ENCODE measurements at regions not wholly inside any gene's neighbourhood (a gene's known extent, or its start where the extent isn't known, plus 50 kb on each side); places are given as distances from the start of the nearest gene placed in this dataset.
"Not testable (repeated sequence)": the region's sequence is repeated elsewhere in the genome, so short reads cannot be mapped to it uniquely, and the experiment has no call there.

DNA sequence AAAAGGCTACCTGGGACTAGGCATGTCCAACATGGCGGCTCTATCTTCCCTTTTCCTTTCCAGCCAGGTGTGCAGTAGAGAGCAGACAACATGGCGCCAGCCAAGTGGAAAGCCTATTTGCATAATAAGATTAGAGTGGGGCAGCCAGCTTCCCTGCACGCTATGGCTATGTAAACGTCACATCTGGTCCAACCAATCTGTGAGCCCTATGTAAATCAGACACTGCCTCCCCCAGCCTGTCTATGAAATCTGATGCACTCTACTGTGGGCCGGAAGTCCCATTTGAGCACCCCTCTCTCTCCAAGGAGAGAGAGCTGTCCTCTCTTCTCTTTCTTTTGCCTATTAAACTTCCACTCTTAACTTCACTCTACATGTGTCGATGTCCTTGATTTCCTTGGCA is 984.9 kb upstream of the AUTS2 start:
- DNase-seq: no peak

DNA sequence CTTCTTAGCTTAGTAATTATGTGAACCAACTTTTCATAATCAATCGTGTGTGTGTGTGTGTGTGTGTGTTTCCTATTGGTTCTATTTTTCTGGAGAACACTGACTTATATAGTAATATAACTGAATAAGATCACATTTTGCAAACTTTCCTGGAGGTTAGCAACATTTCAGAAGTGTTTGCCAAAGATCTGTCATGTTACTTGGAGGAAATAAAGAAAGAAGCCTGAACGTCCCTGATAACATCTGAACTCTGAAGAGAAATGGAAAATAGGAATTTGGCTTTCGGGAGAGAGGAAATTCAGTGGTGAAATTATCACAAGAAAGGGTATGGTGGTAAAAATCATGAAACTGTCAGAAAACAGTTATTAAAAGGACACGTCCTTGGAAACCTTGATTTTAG is 984.4 kb upstream of the AUTS2 start:
- DNase-seq: no peak

- no peak for DNase-seq
These were observed 978.7 kb upstream of the AUTS2 start for GRCh38 chr7:68619526-68619925.

GRCh38 chr7:68622500-68622899 is 975.8 kb upstream of the AUTS2 start:
- DNase-seq: no peak

GRCh38 chr7:68623030-68623429 is 975.2 kb upstream of the AUTS2 start:
- no peak for DNase-seq

DNA sequence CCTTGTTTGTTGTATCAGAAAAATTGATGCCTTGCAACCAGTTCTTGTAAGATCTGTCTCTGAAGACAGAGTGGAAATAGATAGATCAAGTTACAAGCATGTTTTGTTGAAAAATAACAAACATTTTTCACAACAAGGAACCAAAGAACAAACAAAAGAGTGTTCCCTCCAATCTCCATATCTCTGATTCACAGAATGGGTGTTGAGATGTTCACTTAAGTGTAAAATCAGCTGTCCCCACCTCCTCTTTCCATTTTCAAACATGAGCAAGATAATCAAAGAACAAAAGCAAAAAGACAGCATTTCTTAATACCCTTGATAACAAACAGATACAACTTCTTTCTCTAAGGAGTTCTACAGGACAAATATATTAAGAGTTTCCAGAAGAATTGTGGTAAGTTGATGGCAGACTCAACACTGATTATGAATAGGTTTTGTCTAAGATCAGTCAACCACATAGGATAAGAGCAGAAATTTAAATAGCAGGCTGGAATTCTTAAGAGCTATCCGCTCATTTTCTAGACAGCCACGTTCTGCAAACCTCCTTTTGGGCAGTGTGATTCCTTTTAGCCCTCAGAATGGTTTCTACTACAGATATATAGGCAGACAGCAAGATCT is 970.9 kb upstream of the AUTS2 start:
- no peak for DNase-seq

- DNase-seq: not testable (repeated sequence)
These were observed 967.4 kb upstream of the AUTS2 start for GRCh38 chr7:68630914-68631313.

- no peak for DNase-seq
These were observed 958.2 kb upstream of the AUTS2 start for GRCh38 chr7:68640103-68640502.

GRCh38 chr7:68642727-68643126 is 955.5 kb upstream of the AUTS2 start:
- DNase-seq: no peak

DNA sequence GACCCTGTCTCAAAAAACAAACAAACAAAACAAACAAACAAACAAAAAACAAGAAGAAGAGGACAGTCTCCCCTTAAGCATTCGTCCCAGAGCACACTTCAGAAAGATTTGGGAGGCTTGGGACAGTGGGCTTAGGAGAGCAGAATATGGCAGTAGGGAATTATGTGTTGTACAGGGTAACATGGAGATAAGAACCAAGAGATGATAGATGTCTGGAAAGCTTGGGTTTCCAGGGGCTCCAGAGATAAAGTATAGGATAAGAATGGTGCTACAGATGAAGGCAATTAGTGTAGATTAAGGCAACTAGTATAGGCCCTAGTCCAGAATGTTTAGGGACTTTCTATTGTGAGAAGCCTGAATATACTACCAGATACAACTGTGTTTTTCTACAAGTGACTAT is 934.9 kb upstream of the AUTS2 start:
- DNase-seq: no peak

GRCh38 chr7:68671046-68671445 is 927.2 kb upstream of the AUTS2 start:
- no peak for DNase-seq

GRCh38 chr7:68671671-68672070 is 926.6 kb upstream of the AUTS2 start:
- no peak for DNase-seq

DNA sequence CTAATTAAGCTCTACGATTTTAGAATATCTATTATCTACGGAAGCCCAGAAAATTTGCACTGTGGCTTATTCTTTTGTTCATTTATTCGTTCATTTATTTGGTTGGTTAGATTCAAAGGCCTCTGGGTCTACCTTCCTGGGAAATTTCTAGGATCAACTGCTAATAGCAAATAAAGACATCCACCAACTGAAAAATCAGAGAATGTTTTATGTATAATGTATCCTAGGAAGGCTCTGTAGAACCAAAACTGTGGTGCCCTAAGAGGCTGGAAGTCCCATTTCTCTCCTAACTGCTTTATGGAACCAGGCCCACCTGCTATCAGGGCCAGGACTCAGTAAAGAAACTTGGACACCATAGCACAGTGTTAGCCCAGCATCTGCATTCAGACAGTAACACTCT is 923.4 kb upstream of the AUTS2 start:
- no peak for DNase-seq

GRCh38 chr7:68676813-68677535 is 921.3 kb upstream of the AUTS2 start:
- DNase-seq: no peak

DNA sequence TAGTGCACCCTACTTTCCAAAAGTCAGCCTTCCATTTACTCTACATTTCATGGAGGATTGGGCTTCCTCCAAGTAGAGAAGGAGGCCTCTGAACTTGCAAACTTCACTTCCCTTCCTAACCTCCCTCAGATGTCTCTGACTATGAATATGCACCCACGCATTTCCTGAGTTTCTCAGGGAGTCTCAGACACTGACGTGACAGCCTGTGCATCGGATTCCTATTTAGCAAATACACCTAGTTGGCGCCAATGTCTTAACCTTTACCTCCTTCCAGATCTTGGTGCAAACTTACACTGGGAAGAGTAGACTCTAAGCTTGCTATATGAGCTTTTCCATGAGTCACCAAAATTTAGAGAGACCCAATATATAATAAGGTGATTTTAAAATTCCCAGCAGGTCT is 920.1 kb upstream of the AUTS2 start:
- no peak for DNase-seq

- no peak for DNase-seq
These were observed 918.6 kb upstream of the AUTS2 start for GRCh38 chr7:68679459-68680234.

DNA sequence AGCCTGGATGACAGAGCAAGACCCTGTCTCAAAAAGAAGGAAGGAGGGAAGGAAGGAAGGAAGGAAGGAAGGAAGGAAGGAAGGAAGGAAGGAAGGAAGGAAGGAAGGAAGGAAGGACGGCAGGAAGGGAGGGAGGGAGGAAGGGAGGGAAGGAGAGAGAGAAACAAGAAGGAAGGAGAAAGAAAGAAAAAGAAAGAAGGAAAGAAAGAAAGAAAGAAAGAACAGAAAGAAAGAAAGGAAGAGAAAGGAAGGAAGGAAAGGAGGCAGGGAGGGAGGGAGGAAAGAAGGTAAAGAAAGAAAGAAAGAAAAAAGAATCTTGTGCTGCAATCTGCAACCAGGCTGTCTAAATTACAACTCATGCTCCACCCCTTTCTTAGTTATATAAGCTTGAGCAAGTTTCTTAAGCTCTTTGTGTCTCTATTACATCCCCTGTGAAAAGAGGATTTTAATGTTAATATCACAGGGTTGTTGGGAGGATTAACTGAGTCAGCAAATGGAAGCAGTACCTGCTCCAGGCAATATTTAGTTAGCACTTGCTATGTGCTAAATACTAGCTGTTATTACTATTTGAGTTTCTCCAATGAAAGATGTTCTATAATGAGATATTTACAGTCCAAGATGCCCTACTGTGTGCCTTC is 917.9 kb upstream of the AUTS2 start:
- DNase-seq: no peak

DNA sequence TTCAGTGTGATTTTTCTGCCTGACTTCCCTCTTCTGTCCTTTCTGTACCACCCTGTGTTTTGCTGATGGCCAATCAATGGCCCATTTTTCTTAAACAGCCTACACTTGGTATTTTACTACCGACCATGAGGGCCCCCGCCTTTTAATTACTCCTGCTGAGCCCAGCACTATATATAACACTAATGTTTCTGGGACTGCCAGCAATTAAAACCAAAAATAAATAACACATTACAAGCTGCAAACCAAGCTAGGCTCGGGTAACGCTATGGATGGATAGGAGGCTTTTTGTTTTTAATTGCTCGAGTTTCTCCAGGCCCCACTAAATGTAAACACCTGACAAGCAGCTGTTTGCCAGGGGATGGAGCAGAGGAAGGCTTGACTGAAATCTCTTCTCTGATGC is 915.4 kb upstream of the AUTS2 start:
- DNase-seq: peak in 1 of 2 experiments; percentile 6

GRCh38 chr7:68684246-68684839 is 913.9 kb upstream of the AUTS2 start:
- peak; percentile 51 to 70 for DNase-seq

GRCh38 chr7:68684996-68685395 is 913.3 kb upstream of the AUTS2 start:
- DNase-seq: no peak

DNA sequence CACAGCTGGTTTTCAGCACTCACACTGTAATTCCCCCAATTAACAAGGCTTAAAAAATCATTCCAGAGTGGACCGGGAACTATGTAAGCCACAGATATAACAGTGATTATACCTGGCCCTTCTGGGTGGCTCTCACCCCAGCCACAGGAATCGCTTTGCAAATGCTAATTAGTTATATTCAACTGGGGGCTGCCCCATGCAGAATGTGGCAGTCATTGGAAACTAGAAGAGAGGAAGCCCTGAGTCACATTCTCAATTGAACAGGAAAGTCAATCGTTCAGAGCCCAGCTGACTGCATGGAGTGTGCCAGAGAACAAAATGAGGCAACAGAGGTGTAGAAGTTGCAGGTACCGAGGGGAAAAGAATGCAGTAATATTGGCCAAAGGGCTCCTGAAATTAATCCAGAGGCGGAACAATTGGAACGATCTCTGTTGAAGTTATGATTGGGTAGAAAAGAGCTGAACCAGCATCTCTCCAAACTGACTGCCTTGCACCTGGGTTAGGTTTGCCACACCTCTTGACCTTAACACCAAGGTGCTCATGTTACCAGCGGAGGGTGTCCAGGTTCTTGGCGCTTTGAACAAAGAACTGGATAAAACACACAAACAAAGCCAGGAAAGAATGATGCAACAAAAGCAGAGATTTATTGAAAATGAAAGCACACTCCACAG is 909.7 kb upstream of the AUTS2 start:
- DNase-seq: no peak

DNA sequence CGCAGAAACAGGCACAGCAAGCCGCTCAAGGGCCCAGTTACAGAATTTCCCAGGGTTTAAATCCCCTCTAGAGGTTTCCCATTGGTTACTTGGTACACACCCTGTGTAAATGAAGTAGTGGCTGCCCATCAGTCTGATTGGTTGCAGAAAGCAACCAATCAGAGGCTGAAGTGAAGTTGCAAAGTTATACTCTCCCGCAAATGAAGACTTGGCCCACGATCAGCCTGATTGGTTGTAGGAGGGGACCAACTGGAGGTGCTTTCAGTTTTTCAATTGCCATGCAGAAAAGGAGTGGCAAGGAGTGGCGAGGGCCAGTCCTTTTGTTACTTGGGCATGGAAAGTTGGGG is 909.2 kb upstream of the AUTS2 start:
- no peak for DNase-seq

All from SHP77 (cell line).